GM23338 (cell line): ENCODE measurements at regions not wholly inside any gene's neighbourhood (a gene's known extent, or its start where the extent isn't known, plus 50 kb on each side); places are given as distances from the start of the nearest gene placed in this dataset.
A peak's percentile ranks its signal among the peaks of the same experiment; 100 is the strongest.

Experiments used
- ATAC-seq: fragments of 200-7000 bp; cut with Tn5 transposase; 3 replicates; pipeline ENCODE4 v1.9.1; 2020
- DNase-seq: peaks from one replicate; pipeline ENCODE4 v3.0.0-alpha.2; 2015; ENCODE audit warnings: low spot score
- H2AFZ ChIP-seq: fragments of 200-600 bp; sonication (generic); 2 replicates; pipeline ENCODE4 v1.8.0; 2016; ENCODE audit warnings: antibody characterized with exemption, mild to moderate bottlenecking, moderate library complexity
- H3F3A ChIP-seq: fragments of 200-600 bp; sonication (generic); replicated peaks from 2 replicates; pipeline ENCODE4 v1.8.0; 2017; ENCODE audit warnings: antibody characterized with exemption, mixed run types, low read depth
- H3K27ac ChIP-seq: fragments of 200-600 bp; sonication (generic); 2 replicates; pipeline ENCODE4 v1.6.1; 2016; ENCODE audit warnings: low read depth
- H3K27me3 ChIP-seq: fragments of 200-600 bp; sonication (generic); 2 replicates; pipeline ENCODE4 v1.8.0; 2016; ENCODE audit warnings: mild to moderate bottlenecking, mixed run types, moderate library complexity; ENCODE audit not compliant: insufficient read depth
- H3K36me3 ChIP-seq: fragments of 200-600 bp; sonication (generic); 2 replicates; pipeline ENCODE4 v1.8.0; 2016; ENCODE audit warnings: mild to moderate bottlenecking; ENCODE audit not compliant: insufficient read depth
- H3K4me1 ChIP-seq: fragments of 200-600 bp; sonication (generic); 2 replicates; pipeline ENCODE4 v1.8.0; 2016; ENCODE audit warnings: mild to moderate bottlenecking, moderate library complexity; ENCODE audit not compliant: insufficient read depth
- H3K4me2 ChIP-seq: fragments of 200-600 bp; sonication (generic); 2 replicates; pipeline ENCODE4 v1.7.1; 2017; ENCODE audit warnings: mixed run types
- H3K4me3 ChIP-seq: fragments of 200-600 bp; sonication (generic); 2 replicates; pipeline ENCODE4 v1.6.1; 2016; ENCODE audit warnings: mixed run types
- H3K79me2 ChIP-seq: fragments of 200-600 bp; sonication (generic); replicated peaks from 2 replicates; pipeline ENCODE4 v1.8.0; 2017; ENCODE audit warnings: mild to moderate bottlenecking; ENCODE audit not compliant: insufficient read depth
- H3K9me2 ChIP-seq: fragments of 200-600 bp; sonication (generic); 2 replicates; pipeline ENCODE4 v1.8.0; 2017; ENCODE audit not compliant: insufficient read depth
- H4K20me1 ChIP-seq: fragments of 200-600 bp; sonication (generic); replicated peaks from 2 replicates; pipeline ENCODE4 v1.8.0; 2017; ENCODE audit warnings: mild to moderate bottlenecking; ENCODE audit not compliant: insufficient read depth
- H3K27ac Mint-ChIP-seq: 2 replicates; pipeline ENCODE4 v1.8.0; 2020; ENCODE audit warnings: inconsistent platforms, mild to moderate bottlenecking, moderate library complexity, mixed read lengths
- H3K27me3 Mint-ChIP-seq: 3 replicates; pipeline ENCODE4 v1.8.0; 2022; ENCODE audit warnings: low read depth, mild to moderate bottlenecking, moderate library complexity, mixed read lengths, inconsistent platforms; ENCODE audit not compliant: insufficient read depth, poor library complexity
- H3K36me3 Mint-ChIP-seq: 3 replicates; pipeline ENCODE4 v1.8.0; 2021; ENCODE audit warnings: low read depth, mild to moderate bottlenecking, inconsistent platforms, moderate library complexity, mixed read lengths
- H3K4me1 Mint-ChIP-seq: 3 replicates; pipeline ENCODE4 v1.8.0; 2020; ENCODE audit warnings: mild to moderate bottlenecking, inconsistent platforms, mixed read lengths
- H3K4me3 Mint-ChIP-seq: 3 replicates; pipeline ENCODE4 v1.8.0; 2021; ENCODE audit warnings: moderate library complexity, mild to moderate bottlenecking, inconsistent platforms, mixed read lengths
- H3K9me3 Mint-ChIP-seq: 3 replicates; pipeline ENCODE4 v1.8.0; 2020; ENCODE audit warnings: moderate library complexity, mild to moderate bottlenecking, inconsistent platforms, mixed read lengths
- CREB1 ChIP-seq: fragments of 250-450 bp; sonication (Bioruptor Pico); IDR thresholded peaks from 2 replicates; pipeline ENCODE4 v1.5.0; 2020; ENCODE audit warnings: low read depth, mild to moderate bottlenecking, moderate library complexity
- EZH2 ChIP-seq: fragments of 200-600 bp; sonication (generic); IDR thresholded peaks from one replicate; pipeline ENCODE4 v1.8.0; 2017; ENCODE audit warnings: antibody characterized with exemption, mild to moderate bottlenecking, low read depth; ENCODE audit not compliant: unreplicated experiment
- EZH2phosphoT487 ChIP-seq: fragments of 200-600 bp; sonication (generic); IDR thresholded peaks from one replicate; pipeline ENCODE4 v1.8.1; 2018; ENCODE audit warnings: antibody characterized with exemption; ENCODE audit not compliant: unreplicated experiment
- JUNB ChIP-seq: IDR thresholded peaks from one replicate; pipeline ENCODE4 v1.6.1; 2016; ENCODE audit warnings: antibody characterized with exemption; ENCODE audit not compliant: unreplicated experiment
- NANOG ChIP-seq: IDR thresholded peaks from 2 replicates; pipeline ENCODE4 v1.6.1; 2016; ENCODE audit warnings: antibody characterized with exemption, borderline replicate concordance
- POLR2AphosphoS5 ChIP-seq: IDR thresholded peaks from 2 replicates; pipeline ENCODE4 v1.6.1; 2016; ENCODE audit warnings: antibody characterized with exemption, low read depth
- STAT1 ChIP-seq: IDR thresholded peaks from one replicate; pipeline ENCODE4 v1.6.1; 2016; ENCODE audit warnings: antibody characterized with exemption; ENCODE audit not compliant: unreplicated experiment
- ZNF114 ChIP-seq: fragments of 250-450 bp; sonication (Bioruptor Pico); IDR thresholded peaks from 2 replicates; pipeline ENCODE4 v1.5.0; 2020; ENCODE audit warnings: mild to moderate bottlenecking, moderate library complexity
- ZNF331 ChIP-seq: fragments of 250-450 bp; sonication (Bioruptor Pico); IDR thresholded peaks from 2 replicates; pipeline ENCODE4 v1.5.0; 2020; ENCODE audit warnings: low read depth, mild to moderate bottlenecking, moderate library complexity
- TF ChIP-seq, protein P1 (sequence below), 2 experiments: fragments of 200-600 bp in 1 of 2; sonication (generic) in 1 of 2; conservative IDR thresholded peaks; 2 replicates each; pipeline versions ENCODE4 v1.5.1 to v1.6.1; 2016 to 2017; ENCODE audit warnings: antibody characterized with exemption in 2 of 2, low read depth in 2 of 2, mild to moderate bottlenecking in 2 of 2, moderate library complexity in 1 of 2
- TF ChIP-seq, protein P2 (sequence below): fragments of 250-450 bp; sonication (Bioruptor Pico); IDR thresholded peaks from 2 replicates; pipeline ENCODE4 v1.5.0; 2020; ENCODE audit warnings: mild to moderate bottlenecking, moderate library complexity
- TF ChIP-seq, protein P3 (sequence below): IDR thresholded peaks from one replicate; pipeline ENCODE4 v1.6.1; 2018; ENCODE audit warnings: antibody characterized with exemption; ENCODE audit not compliant: unreplicated experiment
- TF ChIP-seq, protein P4 (sequence below): IDR thresholded peaks from 2 replicates; pipeline ENCODE4 v1.6.1; 2016; ENCODE audit warnings: antibody characterized with exemption

GRCh38 chr1:95686217-95686616, 452.2 kb downstream of the RWDD3 start:
- Histone ChIP-seq H3K4me1 (no peaks in the 10 kb centered on the region), H3K36me3 (no peaks in the 10 kb centered on the region), H3K4me3 (no peak overlapping the region), H3K27ac (no peak overlapping the region), H3F3A (no peaks in the 10 kb centered on the region), H3K27me3 (no peaks in the 10 kb centered on the region), H4K20me1 (no peaks in the 10 kb centered on the region), H3K4me2 (no peak overlapping the region), H3K9me2 (0 out of 2 replicates have a peak, but pooled peaks cover 2% of the 10 kb centered on the region), H2AFZ (peak overlapping the region; percentile 29; the same call in 1 of the 2 replicates), H3K79me2 (no peaks in the 10 kb centered on the region)
- DNase-seq (no peak), ATAC-seq (no peak)
- H3K9me3 Mint-ChIP-seq = no peaks in the 10 kb centered on the region
- H3K27me3 Mint-ChIP-seq = no peaks in the 10 kb centered on the region
- no peak for TF ChIP-seq POLR2AphosphoS5
- TF ChIP-seq JUNB = no peak
- no peak for TF ChIP-seq CREB1
- TF ChIP-seq ZNF331 (CRISPR knock-in tag) = no peak
- TF ChIP-seq EZH2phosphoT487 = no peak
- no peak for TF ChIP-seq STAT1
- no peak for TF ChIP-seq EZH2
- no peak for TF ChIP-seq NANOG
- TF ChIP-seq, protein P1, sequence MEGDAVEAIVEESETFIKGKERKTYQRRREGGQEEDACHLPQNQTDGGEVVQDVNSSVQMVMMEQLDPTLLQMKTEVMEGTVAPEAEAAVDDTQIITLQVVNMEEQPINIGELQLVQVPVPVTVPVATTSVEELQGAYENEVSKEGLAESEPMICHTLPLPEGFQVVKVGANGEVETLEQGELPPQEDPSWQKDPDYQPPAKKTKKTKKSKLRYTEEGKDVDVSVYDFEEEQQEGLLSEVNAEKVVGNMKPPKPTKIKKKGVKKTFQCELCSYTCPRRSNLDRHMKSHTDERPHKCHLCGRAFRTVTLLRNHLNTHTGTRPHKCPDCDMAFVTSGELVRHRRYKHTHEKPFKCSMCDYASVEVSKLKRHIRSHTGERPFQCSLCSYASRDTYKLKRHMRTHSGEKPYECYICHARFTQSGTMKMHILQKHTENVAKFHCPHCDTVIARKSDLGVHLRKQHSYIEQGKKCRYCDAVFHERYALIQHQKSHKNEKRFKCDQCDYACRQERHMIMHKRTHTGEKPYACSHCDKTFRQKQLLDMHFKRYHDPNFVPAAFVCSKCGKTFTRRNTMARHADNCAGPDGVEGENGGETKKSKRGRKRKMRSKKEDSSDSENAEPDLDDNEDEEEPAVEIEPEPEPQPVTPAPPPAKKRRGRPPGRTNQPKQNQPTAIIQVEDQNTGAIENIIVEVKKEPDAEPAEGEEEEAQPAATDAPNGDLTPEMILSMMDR (conservative IDR thresholded peaks at IDR 0.05; ENCODE audit: low read depth in 2 of 2) = no peak
- TF ChIP-seq, protein P2, sequence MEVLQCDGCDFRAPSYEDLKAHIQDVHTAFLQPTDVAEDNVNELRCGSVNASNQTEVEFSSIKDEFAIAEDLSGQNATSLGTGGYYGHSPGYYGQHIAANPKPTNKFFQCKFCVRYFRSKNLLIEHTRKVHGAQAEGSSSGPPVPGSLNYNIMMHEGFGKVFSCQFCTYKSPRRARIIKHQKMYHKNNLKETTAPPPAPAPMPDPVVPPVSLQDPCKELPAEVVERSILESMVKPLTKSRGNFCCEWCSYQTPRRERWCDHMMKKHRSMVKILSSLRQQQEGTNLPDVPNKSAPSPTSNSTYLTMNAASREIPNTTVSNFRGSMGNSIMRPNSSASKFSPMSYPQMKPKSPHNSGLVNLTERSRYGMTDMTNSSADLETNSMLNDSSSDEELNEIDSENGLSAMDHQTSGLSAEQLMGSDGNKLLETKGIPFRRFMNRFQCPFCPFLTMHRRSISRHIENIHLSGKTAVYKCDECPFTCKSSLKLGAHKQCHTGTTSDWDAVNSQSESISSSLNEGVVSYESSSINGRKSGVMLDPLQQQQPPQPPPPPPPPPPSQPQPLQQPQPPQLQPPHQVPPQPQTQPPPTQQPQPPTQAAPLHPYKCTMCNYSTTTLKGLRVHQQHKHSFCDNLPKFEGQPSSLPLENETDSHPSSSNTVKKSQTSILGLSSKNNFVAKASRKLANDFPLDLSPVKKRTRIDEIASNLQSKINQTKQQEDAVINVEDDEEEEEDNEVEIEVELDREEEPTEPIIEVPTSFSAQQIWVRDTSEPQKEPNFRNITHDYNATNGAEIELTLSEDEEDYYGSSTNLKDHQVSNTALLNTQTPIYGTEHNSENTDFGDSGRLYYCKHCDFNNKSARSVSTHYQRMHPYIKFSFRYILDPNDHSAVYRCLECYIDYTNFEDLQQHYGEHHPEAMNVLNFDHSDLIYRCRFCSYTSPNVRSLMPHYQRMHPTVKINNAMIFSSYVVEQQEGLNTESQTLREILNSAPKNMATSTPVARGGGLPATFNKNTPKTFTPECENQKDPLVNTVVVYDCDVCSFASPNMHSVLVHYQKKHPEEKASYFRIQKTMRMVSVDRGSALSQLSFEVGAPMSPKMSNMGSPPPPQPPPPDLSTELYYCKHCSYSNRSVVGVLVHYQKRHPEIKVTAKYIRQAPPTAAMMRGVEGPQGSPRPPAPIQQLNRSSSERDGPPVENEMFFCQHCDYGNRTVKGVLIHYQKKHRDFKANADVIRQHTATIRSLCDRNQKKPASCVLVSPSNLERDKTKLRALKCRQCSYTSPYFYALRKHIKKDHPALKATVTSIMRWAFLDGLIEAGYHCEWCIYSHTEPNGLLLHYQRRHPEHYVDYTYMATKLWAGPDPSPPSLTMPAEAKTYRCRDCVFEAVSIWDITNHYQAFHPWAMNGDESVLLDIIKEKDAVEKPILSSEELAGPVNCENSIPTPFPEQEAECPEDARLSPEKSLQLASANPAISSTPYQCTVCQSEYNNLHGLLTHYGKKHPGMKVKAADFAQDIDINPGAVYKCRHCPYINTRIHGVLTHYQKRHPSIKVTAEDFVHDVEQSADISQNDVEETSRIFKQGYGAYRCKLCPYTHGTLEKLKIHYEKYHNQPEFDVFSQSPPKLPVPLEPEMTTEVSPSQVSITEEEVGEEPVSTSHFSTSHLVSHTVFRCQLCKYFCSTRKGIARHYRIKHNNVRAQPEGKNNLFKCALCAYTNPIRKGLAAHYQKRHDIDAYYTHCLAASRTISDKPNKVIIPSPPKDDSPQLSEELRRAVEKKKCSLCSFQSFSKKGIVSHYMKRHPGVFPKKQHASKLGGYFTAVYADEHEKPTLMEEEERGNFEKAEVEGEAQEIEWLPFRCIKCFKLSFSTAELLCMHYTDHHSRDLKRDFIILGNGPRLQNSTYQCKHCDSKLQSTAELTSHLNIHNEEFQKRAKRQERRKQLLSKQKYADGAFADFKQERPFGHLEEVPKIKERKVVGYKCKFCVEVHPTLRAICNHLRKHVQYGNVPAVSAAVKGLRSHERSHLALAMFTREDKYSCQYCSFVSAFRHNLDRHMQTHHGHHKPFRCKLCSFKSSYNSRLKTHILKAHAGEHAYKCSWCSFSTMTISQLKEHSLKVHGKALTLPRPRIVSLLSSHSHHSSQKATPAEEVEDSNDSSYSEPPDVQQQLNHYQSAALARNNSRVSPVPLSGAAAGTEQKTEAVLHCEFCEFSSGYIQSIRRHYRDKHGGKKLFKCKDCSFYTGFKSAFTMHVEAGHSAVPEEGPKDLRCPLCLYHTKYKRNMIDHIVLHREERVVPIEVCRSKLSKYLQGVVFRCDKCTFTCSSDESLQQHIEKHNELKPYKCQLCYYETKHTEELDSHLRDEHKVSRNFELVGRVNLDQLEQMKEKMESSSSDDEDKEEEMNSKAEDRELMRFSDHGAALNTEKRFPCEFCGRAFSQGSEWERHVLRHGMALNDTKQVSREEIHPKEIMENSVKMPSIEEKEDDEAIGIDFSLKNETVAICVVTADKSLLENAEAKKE (CRISPR knock-in tag) = no peak
- TF ChIP-seq, protein P3, sequence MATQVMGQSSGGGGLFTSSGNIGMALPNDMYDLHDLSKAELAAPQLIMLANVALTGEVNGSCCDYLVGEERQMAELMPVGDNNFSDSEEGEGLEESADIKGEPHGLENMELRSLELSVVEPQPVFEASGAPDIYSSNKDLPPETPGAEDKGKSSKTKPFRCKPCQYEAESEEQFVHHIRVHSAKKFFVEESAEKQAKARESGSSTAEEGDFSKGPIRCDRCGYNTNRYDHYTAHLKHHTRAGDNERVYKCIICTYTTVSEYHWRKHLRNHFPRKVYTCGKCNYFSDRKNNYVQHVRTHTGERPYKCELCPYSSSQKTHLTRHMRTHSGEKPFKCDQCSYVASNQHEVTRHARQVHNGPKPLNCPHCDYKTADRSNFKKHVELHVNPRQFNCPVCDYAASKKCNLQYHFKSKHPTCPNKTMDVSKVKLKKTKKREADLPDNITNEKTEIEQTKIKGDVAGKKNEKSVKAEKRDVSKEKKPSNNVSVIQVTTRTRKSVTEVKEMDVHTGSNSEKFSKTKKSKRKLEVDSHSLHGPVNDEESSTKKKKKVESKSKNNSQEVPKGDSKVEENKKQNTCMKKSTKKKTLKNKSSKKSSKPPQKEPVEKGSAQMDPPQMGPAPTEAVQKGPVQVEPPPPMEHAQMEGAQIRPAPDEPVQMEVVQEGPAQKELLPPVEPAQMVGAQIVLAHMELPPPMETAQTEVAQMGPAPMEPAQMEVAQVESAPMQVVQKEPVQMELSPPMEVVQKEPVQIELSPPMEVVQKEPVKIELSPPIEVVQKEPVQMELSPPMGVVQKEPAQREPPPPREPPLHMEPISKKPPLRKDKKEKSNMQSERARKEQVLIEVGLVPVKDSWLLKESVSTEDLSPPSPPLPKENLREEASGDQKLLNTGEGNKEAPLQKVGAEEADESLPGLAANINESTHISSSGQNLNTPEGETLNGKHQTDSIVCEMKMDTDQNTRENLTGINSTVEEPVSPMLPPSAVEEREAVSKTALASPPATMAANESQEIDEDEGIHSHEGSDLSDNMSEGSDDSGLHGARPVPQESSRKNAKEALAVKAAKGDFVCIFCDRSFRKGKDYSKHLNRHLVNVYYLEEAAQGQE = no peak
- TF ChIP-seq, protein P4, sequence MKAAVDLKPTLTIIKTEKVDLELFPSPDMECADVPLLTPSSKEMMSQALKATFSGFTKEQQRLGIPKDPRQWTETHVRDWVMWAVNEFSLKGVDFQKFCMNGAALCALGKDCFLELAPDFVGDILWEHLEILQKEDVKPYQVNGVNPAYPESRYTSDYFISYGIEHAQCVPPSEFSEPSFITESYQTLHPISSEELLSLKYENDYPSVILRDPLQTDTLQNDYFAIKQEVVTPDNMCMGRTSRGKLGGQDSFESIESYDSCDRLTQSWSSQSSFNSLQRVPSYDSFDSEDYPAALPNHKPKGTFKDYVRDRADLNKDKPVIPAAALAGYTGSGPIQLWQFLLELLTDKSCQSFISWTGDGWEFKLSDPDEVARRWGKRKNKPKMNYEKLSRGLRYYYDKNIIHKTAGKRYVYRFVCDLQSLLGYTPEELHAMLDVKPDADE = no peak
- no peak for TF ChIP-seq ZNF114
- H3K4me1 Mint-ChIP-seq = peaks cover 13% of the 10 kb centered on the region; the same call in 2 of the 3 replicates
- H3K27ac Mint-ChIP-seq = peak overlapping the region; percentile 51
- H3K36me3 Mint-ChIP-seq = no peaks in the 10 kb centered on the region
- H3K4me3 Mint-ChIP-seq = no peak overlapping the region
